GM12878 (cell line): ENCODE measurements at regions not wholly inside any gene's neighbourhood (a gene's known extent, or its start where the extent isn't known, plus 50 kb on each side); places are given as distances from the start of the nearest gene placed in this dataset.
A peak's percentile ranks its signal among the peaks of the same experiment; 100 is the strongest.

ENCODE experiments used
- ATAC-seq: fragments of 200-7000 bp; cut with Tn5 transposase; 3 replicates; pipeline ENCODE4 v1.9.1; 2020; ENCODE audit warnings: mild to moderate bottlenecking, moderate library complexity
- BruUV-seq: library from RNA; stranded (reverse); fragments of 400-500 nt; replicated peaks from 2 replicates; lab custom pipeline; 2021; lab: Mats Ljungman, UMichigan
- CTCF ChIA-PET: fragments of 300-600 bp; sonication (Branson Sonifier 250); formaldehyde crosslinking; extraction: SDS; loops from one replicate; lab custom pipeline; 2021; ENCODE audit warnings: inconsistent platforms; lab: Yijun Ruan, JAX
- POLR2A ChIA-PET: fragments of 350-600 bp; formaldehyde crosslinking; extraction: SDS; loops from one replicate; lab custom pipeline; 2021; ENCODE audit warnings: inconsistent platforms; lab: Charles Lee
- RAD21 ChIA-PET: fragments of 300-600 bp; sonication (Branson Sonifier 250); formaldehyde crosslinking; loops from one replicate; lab custom pipeline; 2023; ENCODE audit warnings: antibody characterized with exemption; ENCODE audit not compliant: unreplicated experiment; lab: Charles Lee
- SMC1A ChIA-PET: fragments of 300-600 bp; sonication (Branson Sonifier 250); formaldehyde crosslinking; loops from one replicate; lab custom pipeline; 2023; ENCODE audit not compliant: unreplicated experiment, uncharacterized antibody; lab: Charles Lee
- DNase-seq: peaks from one replicate; pipeline ENCODE4 v3.0.0-alpha.2; 2011; ENCODE audit warnings: low read depth, low spot score
- FAIRE-seq: peaks from 3 replicates; lab custom pipeline; 2011; peaks lifted over from hg19 to GRCh38; lab: Jason Lieb, UNC
- H2AFZ ChIP-seq: 2 replicates; pipeline ENCODE4 v1.6.0; 2011; ENCODE audit warnings: low read depth, low read length, control low read depth; ENCODE audit not compliant: control insufficient read depth
- H3K27ac ChIP-seq: 2 replicates; pipeline ENCODE4 v1.5.1; 2011; ENCODE audit warnings: control low read depth; ENCODE audit not compliant: control insufficient read depth, insufficient read depth
- H3K27me3 ChIP-seq, 2 experiments: replicated peaks in 1 of 2; 2 replicates each; pipeline versions ENCODE4 v1.6.0 to v1.6.1; 2011; ENCODE audit warnings: low read length in 1 of 2; ENCODE audit not compliant: control insufficient read depth in 2 of 2, insufficient read depth in 2 of 2
- H3K36me3 ChIP-seq, 2 experiments: 2 replicates each; pipeline ENCODE4 v1.5.1; 2011; ENCODE audit warnings: low read length in 1 of 2; ENCODE audit not compliant: control insufficient read depth in 2 of 2, insufficient read depth in 2 of 2
- H3K4me1 ChIP-seq: 2 replicates; pipeline ENCODE4 v1.6.1; 2011; ENCODE audit warnings: mild to moderate bottlenecking, low read length, moderate library complexity, mixed read lengths; ENCODE audit not compliant: control insufficient read depth, insufficient read depth
- H3K4me2 ChIP-seq: 2 replicates; pipeline ENCODE4 v1.6.0; 2011; ENCODE audit warnings: control low read depth; ENCODE audit not compliant: control insufficient read depth, insufficient read depth
- H3K4me3 ChIP-seq: fragments of 200-600 bp; sonication (generic); 2 replicates; pipeline ENCODE4 v1.5.1; 2016
- H3K79me2 ChIP-seq: 2 replicates; pipeline ENCODE4 v1.6.0; 2011; ENCODE audit warnings: low read length; ENCODE audit not compliant: control insufficient read depth, insufficient read depth
- H3K9ac ChIP-seq: 2 replicates; pipeline ENCODE4 v1.8.0; 2011; ENCODE audit warnings: low read length, control low read depth, mixed read lengths; ENCODE audit not compliant: control insufficient read depth, insufficient read depth
- H3K9me3 ChIP-seq: replicated peaks from 3 replicates; pipeline ENCODE4 v1.5.1; 2011; ENCODE audit warnings: mild to moderate bottlenecking, low read length; ENCODE audit not compliant: control insufficient read depth, insufficient read depth
- H4K20me1 ChIP-seq: 2 replicates; pipeline ENCODE4 v1.6.0; 2011; ENCODE audit not compliant: control insufficient read depth, insufficient read depth
- BACH1 ChIP-seq: fragments of 450-650 bp; IDR thresholded peaks from 2 replicates; pipeline ENCODE4 v1.6.1; 2017; ENCODE audit warnings: mild to moderate bottlenecking, borderline replicate concordance
- BHLHE40 ChIP-seq, 2 experiments: fragments of 450-650 bp in 1 of 2; IDR thresholded peaks; 2 replicates each; pipeline ENCODE4 v1.6.1; 2011 to 2017; ENCODE audit warnings: low read depth in 2 of 2, borderline replicate concordance in 1 of 2, improper control_type of control experiment in 1 of 2, low read length in 1 of 2, mild to moderate bottlenecking in 1 of 2
- CBFB ChIP-seq: IDR thresholded peaks from 2 replicates; pipeline ENCODE4 v1.6.1; 2016; ENCODE audit warnings: antibody characterized with exemption, low read depth
- CHD2 ChIP-seq: IDR thresholded peaks from 2 replicates; pipeline ENCODE4 v1.6.1; 2011; ENCODE audit warnings: low read depth, low read length, improper control_type of control experiment, borderline replicate concordance
- CREM ChIP-seq: IDR thresholded peaks from 2 replicates; pipeline ENCODE4 v1.6.1; 2014; ENCODE audit warnings: antibody characterized with exemption, low read depth
- FOXM1 ChIP-seq: IDR thresholded peaks from 2 replicates; pipeline ENCODE4 v1.6.1; 2012; ENCODE audit warnings: low read depth, mild to moderate bottlenecking, inconsistent platforms, low read length, moderate library complexity
- IKZF2 ChIP-seq, 2 experiments: fragments of 450-650 bp; IDR thresholded peaks; 2 replicates each; pipeline ENCODE4 v1.6.1; 2017; ENCODE audit warnings: mild to moderate bottlenecking in 2 of 2, moderate library complexity in 2 of 2
- KLF5 ChIP-seq: fragments of 450-650 bp; IDR thresholded peaks from 2 replicates; pipeline ENCODE4 v1.6.1; 2014; ENCODE audit warnings: mild to moderate bottlenecking; ENCODE audit not compliant: partially characterized antibody
- LARP7 ChIP-seq: fragments of 450-650 bp; IDR thresholded peaks from 2 replicates; pipeline ENCODE4 v1.6.1; 2017; ENCODE audit warnings: mild to moderate bottlenecking
- MYC ChIP-seq: IDR thresholded peaks from 2 replicates; pipeline ENCODE4 v1.6.1; 2011; ENCODE audit warnings: mild to moderate bottlenecking, low read length, moderate library complexity, inconsistent platforms; ENCODE audit not compliant: insufficient read depth, insufficient replicate concordance, insufficient read length, severe bottlenecking
- NR2C1 ChIP-seq: fragments of 450-650 bp; IDR thresholded peaks from 2 replicates; pipeline ENCODE4 v1.6.1; 2017; ENCODE audit warnings: antibody characterized with exemption, mild to moderate bottlenecking, moderate library complexity
- NR2C2 ChIP-seq: IDR thresholded peaks from 2 replicates; pipeline ENCODE4 v1.6.1; 2011; ENCODE audit warnings: borderline replicate concordance, low read depth; ENCODE audit not compliant: control insufficient read depth, insufficient read length
- NR2F1 ChIP-seq: fragments of 450-650 bp; conservative IDR thresholded peaks from 2 replicates; pipeline ENCODE4 v1.6.1; 2017; ENCODE audit warnings: mild to moderate bottlenecking
- PAX5 ChIP-seq: IDR thresholded peaks from 2 replicates; pipeline ENCODE4 v1.6.1; 2011; ENCODE audit warnings: low read depth, low read length, borderline replicate concordance
- SIX5 ChIP-seq: IDR thresholded peaks from 2 replicates; pipeline ENCODE4 v1.6.1; 2011; ENCODE audit warnings: mild to moderate bottlenecking, low read depth, low read length, moderate library complexity; ENCODE audit not compliant: severe bottlenecking
- SPI1 ChIP-seq: IDR thresholded peaks from 2 replicates; pipeline ENCODE4 v1.6.1; 2011; ENCODE audit warnings: low read depth, mild to moderate bottlenecking, low read length, moderate library complexity, borderline replicate concordance; ENCODE audit not compliant: insufficient read depth
- TARDBP ChIP-seq: IDR thresholded peaks from 2 replicates; pipeline ENCODE4 v1.6.1; 2016; ENCODE audit warnings: borderline replicate concordance
- ZBTB11 ChIP-seq: fragments of 450-650 bp; formaldehyde crosslinking; IDR thresholded peaks from 2 replicates; pipeline ENCODE4 v1.5.0; 2022; ENCODE audit warnings: mild to moderate bottlenecking, missing genetic modification characterization
- WGBS: methylation state at CpG from one replicate; pipeline ENCODE4 v1.1.6; 2016; ENCODE audit warnings: low lambda C conversion rate; ENCODE audit not compliant: insufficient replicate concordance, insufficient coverage; ENCODE audit errors: missing lambda C conversion rate; 5-methylcytosine and 5-hydroxymethylcytosine counted together
- in situ Hi-C: fragments of 300-500 bp; cut with MboI; formaldehyde crosslinking; loops from 9 replicates; pipeline ENCODE4 v1.14.3; 2018; ENCODE audit warnings: mixed read lengths
- intact Hi-C: fragments of 100-400 bp; cut with micrococcal nuclease; formaldehyde crosslinking; loops from one replicate; pipeline ENCODE4 v1.14.2; 2022; ENCODE audit not compliant: unreplicated experiment
- TF ChIP-seq, protein P1 (sequence below): IDR thresholded peaks from 2 replicates; pipeline ENCODE4 v1.6.1; 2011; ENCODE audit warnings: borderline replicate concordance, low read depth, mild to moderate bottlenecking, moderate library complexity, low read length; ENCODE audit not compliant: insufficient read depth, poor library complexity, severe bottlenecking

- TF ChIP-seq ZBTB11 (CRISPR knock-in tag): no peak
- TF ChIP-seq BHLHE40 (IDR thresholded peaks at IDR 0.05; ENCODE audit: borderline replicate concordance in 1 of 2, low read depth in 2 of 2, low read length in 1 of 2): no peak
- no peak for TF ChIP-seq KLF5
- no peak for TF ChIP-seq CBFB
- no peak for TF ChIP-seq NR2F1
These were observed 495.2 kb upstream of the CADM1 start (continued) for GRCh38 chr11:115999437-115999836.

GRCh38 chr11:115996808-115997188, 492.6 kb upstream of the CADM1 start:
- ChIA-PET CTCF (interaction anchor here (1.0 to 2.5 kb wide), 10 partner anchors 8 to 81 kb away, joined by 3 to 8 read pairs (median 4); no protein-coding TSS in a partner anchor), SMC1A (interaction anchor here (0.6 to 3.5 kb wide), 11 partner anchors 37 to 124 kb away, joined by 3 to 57 read pairs (median 4); no protein-coding TSS in a partner anchor)
- 2% methylated on average over 3 of the region's 3 CpGs for WGBS
- TF ChIP-seq FOXM1: peak; percentile 67; the same call in 1 of the 2 replicates
- TF ChIP-seq MYC: no peak
- TF ChIP-seq IKZF2 (IDR thresholded peaks at IDR 0.05): peak in 1 of 2 experiments; percentile 9; a peak in 3 of 4 replicates
- TF ChIP-seq, protein P1, sequence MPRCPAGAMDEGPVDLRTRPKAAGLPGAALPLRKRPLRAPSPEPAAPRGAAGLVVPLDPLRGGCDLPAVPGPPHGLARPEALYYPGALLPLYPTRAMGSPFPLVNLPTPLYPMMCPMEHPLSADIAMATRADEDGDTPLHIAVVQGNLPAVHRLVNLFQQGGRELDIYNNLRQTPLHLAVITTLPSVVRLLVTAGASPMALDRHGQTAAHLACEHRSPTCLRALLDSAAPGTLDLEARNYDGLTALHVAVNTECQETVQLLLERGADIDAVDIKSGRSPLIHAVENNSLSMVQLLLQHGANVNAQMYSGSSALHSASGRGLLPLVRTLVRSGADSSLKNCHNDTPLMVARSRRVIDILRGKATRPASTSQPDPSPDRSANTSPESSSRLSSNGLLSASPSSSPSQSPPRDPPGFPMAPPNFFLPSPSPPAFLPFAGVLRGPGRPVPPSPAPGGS: no peak
- TF ChIP-seq PAX5: no peak
- no peak for TF ChIP-seq NR2C2
- no peak for TF ChIP-seq TARDBP
- TF ChIP-seq CREM: peak; percentile 73
- TF ChIP-seq BACH1: no peak
- TF ChIP-seq SIX5: no peak
- no peak for TF ChIP-seq SPI1
- TF ChIP-seq LARP7: no peak
- no peak for TF ChIP-seq CHD2
- TF ChIP-seq NR2C1: no peak

More at GRCh38 chr11:115996808-115997188, 492.6 kb upstream of the CADM1 start:
- no TSS peak for BruUV-seq
- DNase-seq (no peak), FAIRE-seq (no peak), ATAC-seq (peak; percentile 67)
- H2AFZ ChIP-seq: peak overlapping the region; percentile 2
- ChIA-PET POLR2A (interaction anchor here (0.6 to 1.6 kb wide), 5 partner anchors 9 to 78 kb away, joined by 3 to 9 read pairs (median 3); no protein-coding TSS in a partner anchor), RAD21 (interaction anchor here (0.6 to 4.1 kb wide), 13 partner anchors 21 to 152 kb away, joined by 3 to 31 read pairs (median 5); no protein-coding TSS in a partner anchor)
- peak overlapping the region; percentile 26; the same call in 1 of the 2 replicates for H3K4me2 ChIP-seq
- no peaks in the 10 kb centered on the region for H3K27me3 ChIP-seq
- H4K20me1 ChIP-seq: no peaks in the 10 kb centered on the region
- intact Hi-C loops (loop anchor here (1.0 to 5.0 kb wide), 5 partner anchors 34 to 124 kb away; no protein-coding TSS in a partner anchor), in situ Hi-C loops (loop anchor here (5.0 kb wide), 1 partner anchor 69 kb away; no protein-coding TSS in a partner anchor)
- H3K9ac ChIP-seq: peak overlapping the region; percentile 48; the same call in 1 of the 2 replicates
- H3K4me1 ChIP-seq: peaks cover 25% of the 10 kb centered on the region
- H3K79me2 ChIP-seq: no peaks in the 10 kb centered on the region
- H3K9me3 ChIP-seq: no peaks in the 10 kb centered on the region
- peak overlapping the region; percentile 79 for H3K27ac ChIP-seq
- H3K36me3 ChIP-seq: no peaks in the 10 kb centered on the region
- no peak overlapping the region for H3K4me3 ChIP-seq
